DMS53 treated with DMSO at 0.1 percent for 48 hours (cell line): ENCODE measurements at regions not wholly inside any gene's neighbourhood (a gene's known extent, or its start where the extent isn't known, plus 50 kb on each side); places are given as distances from the start of the nearest gene placed in this dataset.
A peak's percentile ranks its signal among the peaks of the same experiment; 100 is the strongest.

ENCODE experiments used
- DNase-seq: peaks from one replicate; lab custom pipeline; 2025; ENCODE audit not compliant: unreplicated experiment; lab: John Stamatoyannopoulos, UW

GRCh38 chr5:112625246-112625645, 112.4 kb upstream of the APC start:
- DNase-seq = no peak

GRCh38 chr5:112625689-112626438, 111.8 kb upstream of the APC start:
- no peak for DNase-seq

GRCh38 chr5:112626715-112627114, 111.0 kb upstream of the APC start:
- no peak for DNase-seq

- no peak for DNase-seq
These were observed 109.3 kb upstream of the APC start for GRCh38 chr5:112628214-112628980.

- DNase-seq = peak; percentile 15
These were observed 107.3 kb upstream of the APC start for GRCh38 chr5:112630246-112631009.

GRCh38 chr5:112634166-112634565, 103.5 kb upstream of the APC start:
- DNase-seq = no peak

- no peak for DNase-seq
These were observed 102.9 kb upstream of the APC start for GRCh38 chr5:112634796-112635195.

- DNase-seq = no peak
These were observed 102.4 kb upstream of the APC start for GRCh38 chr5:112635276-112635675.

GRCh38 chr5:112635771-112636731, 101.6 kb upstream of the APC start:
- DNase-seq = no peak

GRCh38 chr5:112636751-112637150, 100.9 kb upstream of the APC start:
- DNase-seq = no peak

- no peak for DNase-seq
These were observed 100.3 kb upstream of the APC start for GRCh38 chr5:112637343-112637742.

- DNase-seq = no peak
These were observed 97.1 kb upstream of the APC start for GRCh38 chr5:112640546-112640945.

GRCh38 chr5:112641515-112642110, 96.1 kb upstream of the APC start:
- DNase-seq = no peak

- DNase-seq = no peak
These were observed 94.8 kb upstream of the APC start for GRCh38 chr5:112642885-112643284.

- DNase-seq = no peak
These were observed 94.2 kb upstream of the APC start for GRCh38 chr5:112643339-112643971.

GRCh38 chr5:112646139-112646936, 91.3 kb upstream of the APC start:
- no peak for DNase-seq

- DNase-seq = no peak
These were observed 90.3 kb upstream of the APC start for GRCh38 chr5:112647428-112647827.

GRCh38 chr5:112648264-112648663, 89.4 kb upstream of the APC start:
- no peak for DNase-seq

GRCh38 chr5:112649882-112650281, 87.8 kb upstream of the APC start:
- no peak for DNase-seq
